NCI-H1694 (cell line): ENCODE measurements at regions not wholly inside any gene's neighbourhood (a gene's known extent, or its start where the extent isn't known, plus 50 kb on each side); places are given as distances from the start of the nearest gene placed in this dataset.
"Not testable (repeated sequence)": the region's sequence is repeated elsewhere in the genome, so short reads cannot be mapped to it uniquely, and the experiment has no call there.

Experiments used
- DNase-seq: peaks from one replicate; lab custom pipeline; 2025; lab: John Stamatoyannopoulos, UW

- DNase-seq: no peak
These were observed 286.3 kb downstream of the ANKRD50 start for GRCh38 chr4:124426279-124426678.

GRCh38 chr4:124427095-124427767, 285.3 kb downstream of the ANKRD50 start:
- DNase-seq: no peak

- no peak for DNase-seq
These were observed 283.9 kb downstream of the ANKRD50 start for GRCh38 chr4:124428648-124429047.

GRCh38 chr4:124429746-124430250, 282.7 kb downstream of the ANKRD50 start:
- no peak for DNase-seq

- no peak for DNase-seq
These were observed 280.8 kb downstream of the ANKRD50 start for GRCh38 chr4:124431653-124432192.

- DNase-seq: no peak
These were observed 280.0 kb downstream of the ANKRD50 start for GRCh38 chr4:124432500-124432899.

- no peak for DNase-seq
These were observed 279.5 kb downstream of the ANKRD50 start for GRCh38 chr4:124433044-124433443.

- DNase-seq: no peak
These were observed 279.0 kb downstream of the ANKRD50 start for GRCh38 chr4:124433500-124433899.

- DNase-seq: no peak
These were observed 277.1 kb downstream of the ANKRD50 start for GRCh38 chr4:124435274-124435950.

- no peak for DNase-seq
These were observed 274.6 kb downstream of the ANKRD50 start for GRCh38 chr4:124437853-124438495.

GRCh38 chr4:124445071-124445470, 267.5 kb downstream of the ANKRD50 start:
- DNase-seq: no peak

GRCh38 chr4:124449881-124450280, 262.7 kb downstream of the ANKRD50 start:
- no peak for DNase-seq

GRCh38 chr4:124450851-124451250, 261.7 kb downstream of the ANKRD50 start:
- DNase-seq: no peak

- DNase-seq: no peak
These were observed 257.7 kb downstream of the ANKRD50 start for GRCh38 chr4:124454772-124455270.

- DNase-seq: no peak
These were observed 256.9 kb downstream of the ANKRD50 start for GRCh38 chr4:124455671-124456070.

- DNase-seq: no peak
These were observed 253.2 kb downstream of the ANKRD50 start for GRCh38 chr4:124459196-124459940.

GRCh38 chr4:124459941-124460310, 252.6 kb downstream of the ANKRD50 start:
- no peak for DNase-seq

GRCh38 chr4:124461592-124461991, 250.9 kb downstream of the ANKRD50 start:
- DNase-seq: not testable (repeated sequence)

GRCh38 chr4:124462954-124463828, 249.3 kb downstream of the ANKRD50 start:
- DNase-seq: no peak

- no peak for DNase-seq
These were observed 247.7 kb downstream of the ANKRD50 start for GRCh38 chr4:124464836-124465235.

GRCh38 chr4:124468360-124468759, 244.2 kb downstream of the ANKRD50 start:
- DNase-seq: no peak
